Breast epithelium (tissue), 3 donors: ENCODE measurements at regions not wholly inside any gene's neighbourhood (a gene's known extent, or its start where the extent isn't known, plus 50 kb on each side); places are given as distances from the start of the nearest gene placed in this dataset.

ENCODE experiments used
- POLR2A ChIP-seq: fragments of 450-650 bp; IDR thresholded peaks from one replicate; pipeline ENCODE4 v1.6.1; 2016; ENCODE audit warnings: antibody characterized with exemption, mild to moderate bottlenecking, moderate library complexity
- POLR2AphosphoS5 ChIP-seq, 3 donors: sonication (generic); formaldehyde crosslinking; IDR thresholded peaks; one replicate each; pipeline ENCODE4 v1.6.1; 2017; ENCODE audit warnings: antibody characterized with exemption in 3 of 3
- TF ChIP-seq, protein P1 (sequence below), 3 donors: fragments of 450-650 bp; IDR thresholded peaks; one replicate each; pipeline ENCODE4 v1.5.1; 2016 to 2017; ENCODE audit warnings: antibody characterized with exemption in 3 of 3, mild to moderate bottlenecking in 3 of 3, moderate library complexity in 3 of 3

DNA sequence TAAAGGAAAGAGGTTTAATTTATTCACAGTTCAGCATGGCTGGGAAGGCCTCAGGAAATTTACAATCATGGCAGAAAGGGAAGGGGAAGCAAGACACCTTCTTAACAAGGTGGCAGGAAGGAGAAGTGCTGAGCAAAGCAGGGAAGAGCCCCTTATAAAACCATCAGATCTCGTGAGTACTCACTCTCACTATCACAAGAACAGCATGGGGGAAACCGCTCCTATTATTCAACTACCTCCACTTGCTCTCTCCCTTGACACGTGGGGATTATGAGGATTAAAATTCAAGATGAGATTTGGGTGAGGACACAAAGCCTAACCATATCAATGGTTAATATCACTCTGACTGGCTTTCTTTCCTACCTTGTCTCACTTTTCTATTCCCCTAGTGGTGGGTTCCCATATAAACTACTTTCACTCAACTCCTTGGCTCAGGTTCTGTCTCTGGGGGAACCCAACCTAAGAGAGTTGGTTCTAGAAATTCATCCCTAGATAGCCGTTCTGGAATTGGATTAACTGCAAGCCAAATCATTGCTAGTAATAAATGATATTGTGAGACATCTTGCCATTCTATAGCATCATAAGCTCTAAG is 749.8 kb upstream of the GRAMD2B start:
- TF ChIP-seq POLR2A, result no peak
- TF ChIP-seq, protein P1, sequence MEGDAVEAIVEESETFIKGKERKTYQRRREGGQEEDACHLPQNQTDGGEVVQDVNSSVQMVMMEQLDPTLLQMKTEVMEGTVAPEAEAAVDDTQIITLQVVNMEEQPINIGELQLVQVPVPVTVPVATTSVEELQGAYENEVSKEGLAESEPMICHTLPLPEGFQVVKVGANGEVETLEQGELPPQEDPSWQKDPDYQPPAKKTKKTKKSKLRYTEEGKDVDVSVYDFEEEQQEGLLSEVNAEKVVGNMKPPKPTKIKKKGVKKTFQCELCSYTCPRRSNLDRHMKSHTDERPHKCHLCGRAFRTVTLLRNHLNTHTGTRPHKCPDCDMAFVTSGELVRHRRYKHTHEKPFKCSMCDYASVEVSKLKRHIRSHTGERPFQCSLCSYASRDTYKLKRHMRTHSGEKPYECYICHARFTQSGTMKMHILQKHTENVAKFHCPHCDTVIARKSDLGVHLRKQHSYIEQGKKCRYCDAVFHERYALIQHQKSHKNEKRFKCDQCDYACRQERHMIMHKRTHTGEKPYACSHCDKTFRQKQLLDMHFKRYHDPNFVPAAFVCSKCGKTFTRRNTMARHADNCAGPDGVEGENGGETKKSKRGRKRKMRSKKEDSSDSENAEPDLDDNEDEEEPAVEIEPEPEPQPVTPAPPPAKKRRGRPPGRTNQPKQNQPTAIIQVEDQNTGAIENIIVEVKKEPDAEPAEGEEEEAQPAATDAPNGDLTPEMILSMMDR (IDR thresholded peaks at IDR 0.05), result no peak
- no peak for TF ChIP-seq POLR2AphosphoS5 (IDR thresholded peaks at IDR 0.05)
